PC-3 (cell line): ENCODE measurements at regions not wholly inside any gene's neighbourhood (a gene's known extent, or its start where the extent isn't known, plus 50 kb on each side); places are given as distances from the start of the nearest gene placed in this dataset.

Source experiments
- CTCF ChIP-seq: fragments of 300-600 bp; sonication (generic); conservative IDR thresholded peaks from 2 replicates; pipeline ENCODE4 v1.5.1; 2017; ENCODE audit warnings: antibody characterized with exemption, low read depth, mild to moderate bottlenecking, low read length
- EZH2 ChIP-seq: fragments of 300-600 bp; sonication (generic); IDR thresholded peaks from one replicate; pipeline ENCODE4 v1.6.1; 2017; ENCODE audit warnings: antibody characterized with exemption, mild to moderate bottlenecking, low read length; ENCODE audit not compliant: unreplicated experiment
- EZH2phosphoT487 ChIP-seq: fragments of 300-600 bp; sonication (generic); IDR thresholded peaks from 2 replicates; pipeline ENCODE4 v1.6.1; 2018; ENCODE audit warnings: mild to moderate bottlenecking, antibody characterized with exemption, low read length, borderline replicate concordance

GRCh38 chr3:80771085-80771484, 990.4 kb downstream of the GBE1 start:
- TF ChIP-seq CTCF (no peak), EZH2 (no peak), EZH2phosphoT487 (no peak)
